ENCODE measurements at regions not wholly inside any gene's neighbourhood (a gene's known extent, or its start where the extent isn't known, plus 50 kb on each side); places are given as distances from the start of the nearest gene placed in this dataset.

DNA sequence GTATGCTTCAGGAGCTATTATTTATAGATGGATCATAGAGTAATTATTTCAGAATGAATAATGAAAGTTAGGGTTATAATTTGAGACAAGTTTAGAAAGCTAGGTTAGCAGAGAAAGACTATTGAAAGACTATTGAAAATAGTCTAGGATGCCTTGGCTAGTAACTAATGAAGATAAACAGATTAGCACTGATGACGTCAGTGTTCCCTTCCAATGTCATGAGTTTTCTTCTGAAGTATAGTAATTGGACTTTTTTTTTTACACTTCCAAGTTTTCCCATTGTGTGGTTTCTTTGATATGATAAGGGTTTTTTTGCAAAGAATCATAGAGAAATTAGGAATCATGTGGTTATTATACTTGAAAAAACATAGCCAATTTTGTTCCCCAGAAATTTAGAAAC lies 1041.5 kb upstream of the CRIM1 start:
- TF ChIP-seq CTCF (IDR thresholded peaks at IDR 0.05; ENCODE audit: low read depth, low read length, poor library complexity, severe bottlenecking) (no peak), EZH2phosphoT487 (IDR thresholded peaks at IDR 0.05; ENCODE audit: borderline replicate concordance, low read length) (no peak)
